ENCODE measurements at regions not wholly inside any gene's neighbourhood (a gene's known extent, or its start where the extent isn't known, plus 50 kb on each side); places are given as distances from the start of the nearest gene placed in this dataset.

DNA sequence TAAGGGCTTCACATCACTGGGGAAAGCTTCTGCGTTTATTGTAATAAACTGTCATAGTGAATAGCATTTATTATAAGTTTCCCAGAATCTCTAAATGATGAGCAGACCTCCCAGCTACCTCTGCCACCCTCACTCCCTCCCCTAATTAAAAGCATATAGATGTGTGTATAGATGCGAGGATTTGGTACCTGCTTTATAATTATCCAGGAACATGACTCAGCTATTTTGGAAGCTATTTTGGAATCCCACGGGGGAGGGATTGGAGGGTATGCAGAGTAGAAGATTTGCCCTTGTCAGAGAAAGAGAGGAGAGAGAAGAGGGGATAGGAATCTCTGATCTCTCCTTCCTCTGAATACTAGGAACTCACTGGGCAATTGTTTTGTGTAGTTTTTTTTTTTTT, 455.3 kb downstream of the ADRA2A start:
- H3K4me3 ChIP-seq (replicated peaks in 1 of 3; ENCODE audit: insufficient read depth in 1 of 3, low read depth in 1 of 3, low read length in 3 of 3), result no peak overlapping the region
- FAIRE-seq (no peak), DNase-seq (ENCODE audit: low read depth, low spot score) (no peak)
- H3K79me2 ChIP-seq (ENCODE audit: control insufficient read depth, insufficient read depth, low read length), result no peaks in the 10 kb centered on the region
- no peak for TF ChIP-seq POLR2AphosphoS5 (IDR thresholded peaks at IDR 0.05; ENCODE audit: insufficient read depth, low read depth, low read length)
- no peak for TF ChIP-seq MAX (IDR thresholded peaks at IDR 0.05; ENCODE audit: insufficient read depth, insufficient read length)
- TF ChIP-seq MYC (IDR thresholded peaks at IDR 0.05; ENCODE audit: low read depth, low read length), result no peak
- TF ChIP-seq POLR2A (IDR thresholded peaks at IDR 0.05; ENCODE audit: low read depth, low read length), result no peak
- no peak for TF ChIP-seq GATA2 (IDR thresholded peaks at IDR 0.05; ENCODE audit: insufficient read depth, insufficient read length, low read depth, low read length)
- no peak for TF ChIP-seq FOS (IDR thresholded peaks at IDR 0.05; ENCODE audit: borderline replicate concordance, insufficient read depth, low read length)
- TF ChIP-seq, protein P1, sequence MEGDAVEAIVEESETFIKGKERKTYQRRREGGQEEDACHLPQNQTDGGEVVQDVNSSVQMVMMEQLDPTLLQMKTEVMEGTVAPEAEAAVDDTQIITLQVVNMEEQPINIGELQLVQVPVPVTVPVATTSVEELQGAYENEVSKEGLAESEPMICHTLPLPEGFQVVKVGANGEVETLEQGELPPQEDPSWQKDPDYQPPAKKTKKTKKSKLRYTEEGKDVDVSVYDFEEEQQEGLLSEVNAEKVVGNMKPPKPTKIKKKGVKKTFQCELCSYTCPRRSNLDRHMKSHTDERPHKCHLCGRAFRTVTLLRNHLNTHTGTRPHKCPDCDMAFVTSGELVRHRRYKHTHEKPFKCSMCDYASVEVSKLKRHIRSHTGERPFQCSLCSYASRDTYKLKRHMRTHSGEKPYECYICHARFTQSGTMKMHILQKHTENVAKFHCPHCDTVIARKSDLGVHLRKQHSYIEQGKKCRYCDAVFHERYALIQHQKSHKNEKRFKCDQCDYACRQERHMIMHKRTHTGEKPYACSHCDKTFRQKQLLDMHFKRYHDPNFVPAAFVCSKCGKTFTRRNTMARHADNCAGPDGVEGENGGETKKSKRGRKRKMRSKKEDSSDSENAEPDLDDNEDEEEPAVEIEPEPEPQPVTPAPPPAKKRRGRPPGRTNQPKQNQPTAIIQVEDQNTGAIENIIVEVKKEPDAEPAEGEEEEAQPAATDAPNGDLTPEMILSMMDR (IDR thresholded peaks at IDR 0.05; ENCODE audit: extremely low read depth in 1 of 2, insufficient read depth in 1 of 2, low read depth in 1 of 2, low read length in 2 of 2), result no peak
- no peak for TF ChIP-seq EZH2 (IDR thresholded peaks at IDR 0.05; ENCODE audit: borderline replicate concordance, low read depth, low read length, severe bottlenecking)
- no peak for TF ChIP-seq JUN (IDR thresholded peaks at IDR 0.05; ENCODE audit: borderline replicate concordance, insufficient read depth, insufficient read length, low read depth)
- ChIA-PET POLR2A (no interaction called here), CTCF (no interaction called here)
- H3K36me3 ChIP-seq (ENCODE audit: control insufficient read depth in 2 of 2, extremely low read depth in 1 of 2, insufficient read depth in 2 of 2, low read length in 2 of 2), result no peaks in the 10 kb centered on the region
- H4K20me1 ChIP-seq (replicated peaks; ENCODE audit: control insufficient read depth, extremely low read depth, insufficient read depth, low read length), result no peaks in the 10 kb centered on the region
- H3K4me2 ChIP-seq (ENCODE audit: insufficient read depth, low read length), result no peak overlapping the region
- H2AFZ ChIP-seq (ENCODE audit: low read depth, low read length), result no peak overlapping the region
- H3K4me1 ChIP-seq (ENCODE audit: control insufficient read depth, extremely low read depth, insufficient read depth, low read length), result no peaks in the 10 kb centered on the region
- H3K9me1 ChIP-seq (replicated peaks; ENCODE audit: control insufficient read depth, extremely low read depth, insufficient read depth, low read length), result no peaks in the 10 kb centered on the region
- intact Hi-C loops (cut with micrococcal nuclease), result no loop called here
- H3K27me3 ChIP-seq (ENCODE audit: control insufficient read depth in 2 of 2, insufficient read depth in 2 of 2, low read length in 2 of 2), result no peaks in the 10 kb centered on the region
- no TSS peak for BruUV-seq (replicated peaks)
- H3K9me3 ChIP-seq (replicated peaks; ENCODE audit: control insufficient read depth, insufficient read depth, low read length), result no peaks in the 10 kb centered on the region
- H3K9ac ChIP-seq (replicated peaks; ENCODE audit: extremely low read depth, insufficient read depth, low read length), result no peak overlapping the region
- H3K27ac ChIP-seq (ENCODE audit: insufficient read depth, low read depth, low read length), result no peak overlapping the region
- dilution Hi-C loops (cut with MboI; ENCODE audit: extremely low pct_ligation_motif_present, low sequenced_read_pairs), result no loop called here

Data from endothelial cell of umbilical vein (primary cell).